Esophagus squamous epithelium (tissue), 4 donors: ENCODE measurements at regions not wholly inside any gene's neighbourhood (a gene's known extent, or its start where the extent isn't known, plus 50 kb on each side); places are given as distances from the start of the nearest gene placed in this dataset.

Experiments
- CTCF ChIP-seq, 6 experiments: fragments of 450-650 bp in 4 of 6; fragments of 200-600 bp in 2 of 6; sonication (generic) in 2 of 6; IDR thresholded peaks; one replicate each; pipeline ENCODE4 v1.5.1; 2016 to 2019; ENCODE audit warnings: antibody characterized with exemption in 6 of 6, mild to moderate bottlenecking in 4 of 6, moderate library complexity in 4 of 6
- POLR2A ChIP-seq, 4 donors: fragments of 450-650 bp; IDR thresholded peaks; one replicate each; pipeline ENCODE4 v1.6.1; 2017; ENCODE audit warnings: antibody characterized with exemption in 4 of 4, mild to moderate bottlenecking in 4 of 4, moderate library complexity in 3 of 4

DNA sequence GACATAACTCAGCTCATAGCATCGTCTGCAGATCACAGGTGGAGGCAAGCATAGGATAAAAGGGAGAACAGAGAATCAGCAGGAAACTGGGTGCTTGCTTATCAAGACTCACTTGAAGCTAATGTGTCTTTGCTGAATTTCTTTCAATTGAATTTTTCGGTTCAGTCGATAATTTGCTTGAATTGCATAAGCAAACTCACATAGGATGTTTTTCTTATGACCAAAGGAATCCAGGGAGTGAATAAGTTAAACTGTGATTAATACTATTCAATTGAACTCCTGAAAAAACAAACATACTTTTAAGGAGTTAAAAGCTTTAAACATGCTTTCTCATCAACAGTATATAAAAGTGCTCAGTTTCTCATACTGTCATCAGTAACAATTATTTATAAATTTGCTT, 707.1 kb upstream of the ACVR2A start:
- TF ChIP-seq CTCF (IDR thresholded peaks at IDR 0.05), result no peak
- TF ChIP-seq POLR2A (IDR thresholded peaks at IDR 0.05), result no peak
